Caco-2 (cell line): ENCODE measurements at regions not wholly inside any gene's neighbourhood (a gene's known extent, or its start where the extent isn't known, plus 50 kb on each side); places are given as distances from the start of the nearest gene placed in this dataset.

Experiments used
- BruUV-seq: library from RNA; stranded (reverse); fragments of 400-500 nt; replicated peaks from 2 replicates; lab custom pipeline; 2021; lab: Mats Ljungman, UMichigan
- CTCF ChIA-PET: fragments of 300-600 bp; sonication (Branson Sonifier 250); formaldehyde crosslinking; loops from one replicate; lab custom pipeline; 2022; ENCODE audit warnings: antibody characterized with exemption; lab: Charles Lee
- POLR2A ChIA-PET: fragments of 300-600 bp; sonication (Branson Sonifier 250); formaldehyde crosslinking; loops from one replicate; lab custom pipeline; 2022; ENCODE audit warnings: antibody characterized with exemption; lab: Charles Lee
- DNase-seq, 2 experiments: peaks; one replicate each; pipeline versions ENCODE4 v3.0.0 to v3.0.0-alpha.2; 2020 to 2022
- H3K27me3 ChIP-seq: replicated peaks from 2 replicates; pipeline ENCODE4 v1.6.0; 2011; ENCODE audit warnings: low read length; ENCODE audit not compliant: control insufficient read depth, insufficient read depth
- H3K36me3 ChIP-seq: 2 replicates; pipeline ENCODE4 v1.5.1; 2011; ENCODE audit warnings: low read length; ENCODE audit not compliant: control insufficient read depth, insufficient read depth
- H3K4me1 ChIP-seq: fragments of 250-450 bp; sonication (Bioruptor Pico); 2 replicates; pipeline ENCODE4 v1.5.1; 2020; ENCODE audit warnings: mild to moderate bottlenecking
- H3K4me3 ChIP-seq: 2 replicates; pipeline ENCODE4 v1.5.1; 2011; ENCODE audit warnings: low read depth, mild to moderate bottlenecking, control low read depth, low read length
- H3K9me3 ChIP-seq: fragments of 250-450 bp; sonication (Bioruptor Pico); 2 replicates; pipeline ENCODE4 v1.5.1; 2020; ENCODE audit warnings: mild to moderate bottlenecking, moderate library complexity
- H3K27ac Mint-ChIP-seq: one replicate; pipeline ENCODE4 v1.8.0; 2022; ENCODE audit warnings: mixed read lengths; ENCODE audit not compliant: unreplicated experiment
- H3K27me3 Mint-ChIP-seq: one replicate; pipeline ENCODE4 v1.8.0; 2022; ENCODE audit warnings: mixed read lengths; ENCODE audit not compliant: insufficient read depth, unreplicated experiment
- H3K36me3 Mint-ChIP-seq: one replicate; pipeline ENCODE4 v1.8.0; 2022; ENCODE audit warnings: mild to moderate bottlenecking, mixed read lengths; ENCODE audit not compliant: insufficient read depth, unreplicated experiment
- H3K4me1 Mint-ChIP-seq: one replicate; pipeline ENCODE4 v1.8.0; 2022; ENCODE audit warnings: low read depth, mixed read lengths; ENCODE audit not compliant: unreplicated experiment
- H3K4me3 Mint-ChIP-seq: one replicate; pipeline ENCODE4 v1.8.0; 2022; ENCODE audit warnings: mild to moderate bottlenecking, moderate library complexity, mixed read lengths; ENCODE audit not compliant: unreplicated experiment
- H3K9me3 Mint-ChIP-seq: one replicate; pipeline ENCODE4 v1.8.0; 2022; ENCODE audit warnings: mixed read lengths; ENCODE audit not compliant: unreplicated experiment
- CTCF ChIP-seq, 2 experiments: fragments of 200-600 bp in 1 of 2; IDR thresholded peaks; 1 replicate in 1 of 2; 2 replicates in 1 of 2; pipeline versions ENCODE4 v1.5.1 to v1.8.0; 2011 to 2022; ENCODE audit warnings: antibody characterized with exemption in 1 of 2, control low read depth in 1 of 2, inconsistent platforms in 1 of 2, low read depth in 1 of 2, low read length in 1 of 2, mild to moderate bottlenecking in 1 of 2, moderate library complexity in 1 of 2; ENCODE audit not compliant: insufficient read depth in 1 of 2, severe bottlenecking in 1 of 2, unreplicated experiment in 1 of 2
- intact Hi-C: fragments of 100-400 bp; cut with micrococcal nuclease; formaldehyde crosslinking; loops from one replicate; pipeline ENCODE4 v1.10.0; 2022; ENCODE audit not compliant: unreplicated experiment

- no peaks in the 10 kb centered on the region for H3K9me3 Mint-ChIP-seq
- intact Hi-C loops = no loop called here
- BruUV-seq = no TSS peak
- Histone ChIP-seq H3K36me3 (no peaks in the 10 kb centered on the region), H3K4me3 (no peak overlapping the region), H3K9me3 (no peaks in the 10 kb centered on the region), H3K4me1 (no peaks in the 10 kb centered on the region), H3K27me3 (no peaks in the 10 kb centered on the region; the same call in 1 of the 2 replicates)
- TF ChIP-seq CTCF (IDR thresholded peaks at IDR 0.05; ENCODE audit: insufficient read depth in 1 of 2, low read depth in 1 of 2, low read length in 1 of 2, severe bottlenecking in 1 of 2, unreplicated experiment in 1 of 2) = no peak
- H3K36me3 Mint-ChIP-seq = no peaks in the 10 kb centered on the region
- ChIA-PET POLR2A (no interaction called here), CTCF (no interaction called here)
- H3K4me1 Mint-ChIP-seq = no peaks in the 10 kb centered on the region
- H3K4me3 Mint-ChIP-seq = no peak overlapping the region
- H3K27me3 Mint-ChIP-seq = no peaks in the 10 kb centered on the region
- DNase-seq = no peak
- no peak overlapping the region for H3K27ac Mint-ChIP-seq
Observed at GRCh38 chr6:19391926-19392325, 445.2 kb upstream of the ID4 start.

GRCh38 chr6:19394051-19394450 is 443.1 kb upstream of the ID4 start:
- Mint-ChIP-seq H3K27ac (no peak overlapping the region), H3K9me3 (no peaks in the 10 kb centered on the region), H3K4me3 (no peak overlapping the region), H3K4me1 (no peaks in the 10 kb centered on the region), H3K27me3 (no peaks in the 10 kb centered on the region), H3K36me3 (no peaks in the 10 kb centered on the region)
- no peaks in the 10 kb centered on the region for H3K36me3 ChIP-seq
- BruUV-seq = no TSS peak
- no peaks in the 10 kb centered on the region for H3K27me3 ChIP-seq
- intact Hi-C loops = no loop called here
- no peaks in the 10 kb centered on the region for H3K9me3 ChIP-seq
- no peak for DNase-seq
- no peak for TF ChIP-seq CTCF (IDR thresholded peaks at IDR 0.05; ENCODE audit: insufficient read depth in 1 of 2, low read depth in 1 of 2, low read length in 1 of 2, severe bottlenecking in 1 of 2, unreplicated experiment in 1 of 2)
- ChIA-PET POLR2A (no interaction called here), CTCF (no interaction called here)
- H3K4me1 ChIP-seq = no peaks in the 10 kb centered on the region
- H3K4me3 ChIP-seq = no peak overlapping the region

GRCh38 chr6:19394687-19395086 is 442.5 kb upstream of the ID4 start:
- Mint-ChIP-seq H3K4me1 (no peaks in the 10 kb centered on the region), H3K27ac (no peak overlapping the region), H3K4me3 (no peak overlapping the region), H3K9me3 (no peaks in the 10 kb centered on the region), H3K27me3 (no peaks in the 10 kb centered on the region), H3K36me3 (no peaks in the 10 kb centered on the region)
- no peak for TF ChIP-seq CTCF (IDR thresholded peaks at IDR 0.05; ENCODE audit: insufficient read depth in 1 of 2, low read depth in 1 of 2, low read length in 1 of 2, severe bottlenecking in 1 of 2, unreplicated experiment in 1 of 2)
- H3K4me1 ChIP-seq = no peaks in the 10 kb centered on the region
- no peaks in the 10 kb centered on the region for H3K27me3 ChIP-seq
- no peak for DNase-seq
- intact Hi-C loops = no loop called here
- H3K4me3 ChIP-seq = no peak overlapping the region
- BruUV-seq = no TSS peak
- ChIA-PET POLR2A (no interaction called here), CTCF (no interaction called here)
- H3K9me3 ChIP-seq = no peaks in the 10 kb centered on the region
- H3K36me3 ChIP-seq = no peaks in the 10 kb centered on the region
